ENCODE measurements at regions not wholly inside any gene's neighbourhood (a gene's known extent, or its start where the extent isn't known, plus 50 kb on each side); places are given as distances from the start of the nearest gene placed in this dataset.
A peak's percentile ranks its signal among the peaks of the same experiment; 100 is the strongest.

DNA sequence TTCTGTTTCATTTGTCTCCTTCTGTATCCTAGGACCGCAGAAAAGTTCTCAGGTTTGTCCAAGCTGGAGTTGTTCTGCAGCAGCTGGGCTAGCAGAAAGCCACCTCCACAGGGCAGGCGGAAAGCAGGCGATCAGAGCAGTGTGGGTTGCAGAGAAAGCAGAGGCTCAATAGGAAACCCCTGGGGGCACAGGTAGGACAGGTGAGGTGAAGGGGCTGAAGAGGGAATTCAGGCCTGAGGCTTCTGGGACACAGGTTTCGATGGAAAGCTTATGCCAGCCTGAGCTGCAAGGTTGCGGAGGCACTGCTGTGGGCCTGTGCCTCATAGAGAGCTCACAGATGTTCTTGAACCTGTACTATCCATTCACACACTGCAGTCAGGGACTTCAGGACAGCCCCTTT, 194.9 kb upstream of the TPK1 start:
- no peaks in the 10 kb centered on the region for H3K9me3 ChIP-seq (ENCODE audit: low read length)
- no peaks in the 10 kb centered on the region for H4K20me1 ChIP-seq (ENCODE audit: insufficient read depth, low read length)
- no peaks in the 10 kb centered on the region for H3K9me2 ChIP-seq (ENCODE audit: insufficient read depth, low read length)
- H3K36me3 ChIP-seq (ENCODE audit: insufficient read depth, low read length) = no peaks in the 10 kb centered on the region
- H3K4me3 ChIP-seq (ENCODE audit: low read depth, low read length, poor library complexity, severe bottlenecking) = no peak overlapping the region
- CTCF ChIA-PET (ENCODE audit: unreplicated experiment) = no interaction called here
- BruUV-seq (replicated peaks) = no TSS peak
- H3K79me2 ChIP-seq (ENCODE audit: insufficient read depth, low read depth, low read length) = no peaks in the 10 kb centered on the region
- intact Hi-C loops (cut with micrococcal nuclease; ENCODE audit: unreplicated experiment) = loop anchor here (10.0 kb wide), 1 partner anchor 814 kb away; no protein-coding TSS in a partner anchor
- no peak overlapping the region for H3K4me2 ChIP-seq (ENCODE audit: low read length)
- TF ChIP-seq, protein P1, sequence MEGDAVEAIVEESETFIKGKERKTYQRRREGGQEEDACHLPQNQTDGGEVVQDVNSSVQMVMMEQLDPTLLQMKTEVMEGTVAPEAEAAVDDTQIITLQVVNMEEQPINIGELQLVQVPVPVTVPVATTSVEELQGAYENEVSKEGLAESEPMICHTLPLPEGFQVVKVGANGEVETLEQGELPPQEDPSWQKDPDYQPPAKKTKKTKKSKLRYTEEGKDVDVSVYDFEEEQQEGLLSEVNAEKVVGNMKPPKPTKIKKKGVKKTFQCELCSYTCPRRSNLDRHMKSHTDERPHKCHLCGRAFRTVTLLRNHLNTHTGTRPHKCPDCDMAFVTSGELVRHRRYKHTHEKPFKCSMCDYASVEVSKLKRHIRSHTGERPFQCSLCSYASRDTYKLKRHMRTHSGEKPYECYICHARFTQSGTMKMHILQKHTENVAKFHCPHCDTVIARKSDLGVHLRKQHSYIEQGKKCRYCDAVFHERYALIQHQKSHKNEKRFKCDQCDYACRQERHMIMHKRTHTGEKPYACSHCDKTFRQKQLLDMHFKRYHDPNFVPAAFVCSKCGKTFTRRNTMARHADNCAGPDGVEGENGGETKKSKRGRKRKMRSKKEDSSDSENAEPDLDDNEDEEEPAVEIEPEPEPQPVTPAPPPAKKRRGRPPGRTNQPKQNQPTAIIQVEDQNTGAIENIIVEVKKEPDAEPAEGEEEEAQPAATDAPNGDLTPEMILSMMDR (conservative IDR thresholded peaks at IDR 0.05; ENCODE audit: low read length) = no peak
- no peak for TF ChIP-seq EZH2phosphoT487 (IDR thresholded peaks at IDR 0.05; ENCODE audit: borderline replicate concordance, low read depth, low read length)
- no peak overlapping the region for H3K27ac ChIP-seq (ENCODE audit: low read depth, low read length, poor library complexity, severe bottlenecking)
- H2AFZ ChIP-seq (ENCODE audit: low read length) = no peak overlapping the region
- H3K4me1 ChIP-seq (ENCODE audit: insufficient read depth, low read length, poor library complexity, severe bottlenecking) = no peaks in the 10 kb centered on the region
- DNase-seq (ENCODE audit: low spot score) = no peak
- POLR2A ChIA-PET = no interaction called here

DNA sequence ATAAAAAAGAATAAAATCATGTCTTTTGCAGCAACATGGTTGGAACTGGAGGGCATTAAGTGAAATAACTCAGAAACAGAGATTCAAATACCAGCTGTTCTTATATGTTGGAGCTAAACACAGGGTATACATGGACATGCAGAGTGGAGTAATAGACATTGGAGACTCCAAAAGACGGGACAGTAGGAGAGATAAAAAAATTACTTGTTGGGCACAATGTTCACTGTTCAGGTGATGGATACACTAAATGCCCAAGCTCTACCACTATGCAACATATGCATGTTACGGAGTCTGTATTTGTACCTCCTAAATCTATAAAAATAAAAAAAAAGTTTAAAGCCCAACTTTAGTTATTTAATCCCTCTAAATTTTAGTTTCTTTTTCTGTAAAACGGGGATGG, 184.6 kb upstream of the TPK1 start:
- BruUV-seq (replicated peaks) = no TSS peak
- Histone ChIP-seq H3K9me2 (ENCODE audit: insufficient read depth, low read length) (no peaks in the 10 kb centered on the region), H3K27ac (ENCODE audit: low read depth, low read length, poor library complexity, severe bottlenecking) (no peak overlapping the region), H3K4me1 (ENCODE audit: insufficient read depth, low read length, poor library complexity, severe bottlenecking) (no peaks in the 10 kb centered on the region), H4K20me1 (ENCODE audit: insufficient read depth, low read length) (no peaks in the 10 kb centered on the region), H3K36me3 (ENCODE audit: insufficient read depth, low read length) (no peaks in the 10 kb centered on the region), H3K9me3 (ENCODE audit: low read length) (no peaks in the 10 kb centered on the region), H3K4me3 (ENCODE audit: low read depth, low read length, poor library complexity, severe bottlenecking) (no peak overlapping the region), H2AFZ (ENCODE audit: low read length) (no peak overlapping the region), H3K79me2 (ENCODE audit: insufficient read depth, low read depth, low read length) (no peaks in the 10 kb centered on the region), H3K4me2 (ENCODE audit: low read length) (no peak overlapping the region)
- CTCF ChIA-PET (ENCODE audit: unreplicated experiment) = no interaction called here
- no peak for DNase-seq (ENCODE audit: low spot score)
- POLR2A ChIA-PET = interaction anchor here (0.6 to 0.7 kb wide), 2 partner anchors 30 to 198 kb away, joined by 3 read pairs; no protein-coding TSS in a partner anchor
- intact Hi-C loops (cut with micrococcal nuclease; ENCODE audit: unreplicated experiment) = no loop called here
- TF ChIP-seq, protein P1 (conservative IDR thresholded peaks at IDR 0.05; ENCODE audit: low read length) = no peak
- TF ChIP-seq EZH2phosphoT487 (IDR thresholded peaks at IDR 0.05; ENCODE audit: borderline replicate concordance, low read depth, low read length) = no peak

GRCh38 chr7:145016068-145016467, 180.2 kb upstream of the TPK1 start:
- Histone ChIP-seq H3K36me3 (ENCODE audit: insufficient read depth, low read length) (no peaks in the 10 kb centered on the region), H3K4me2 (ENCODE audit: low read length) (no peak overlapping the region), H2AFZ (ENCODE audit: low read length) (no peak overlapping the region), H3K9me2 (ENCODE audit: insufficient read depth, low read length) (no peaks in the 10 kb centered on the region), H3K9me3 (ENCODE audit: low read length) (no peaks in the 10 kb centered on the region), H3K79me2 (ENCODE audit: insufficient read depth, low read depth, low read length) (no peaks in the 10 kb centered on the region), H4K20me1 (ENCODE audit: insufficient read depth, low read length) (no peaks in the 10 kb centered on the region), H3K4me1 (ENCODE audit: insufficient read depth, low read length, poor library complexity, severe bottlenecking) (no peaks in the 10 kb centered on the region), H3K27ac (ENCODE audit: low read depth, low read length, poor library complexity, severe bottlenecking) (no peak overlapping the region), H3K4me3 (ENCODE audit: low read depth, low read length, poor library complexity, severe bottlenecking) (no peak overlapping the region)
- no TSS peak for BruUV-seq (replicated peaks)
- POLR2A ChIA-PET = interaction anchor here (0.5 to 2.6 kb wide), 3 partner anchors 8 to 1281 kb away, joined by 3 to 12 read pairs (median 4); no protein-coding TSS in a partner anchor
- peak; percentile 2 for DNase-seq (ENCODE audit: low spot score)
- TF ChIP-seq, protein P1 (conservative IDR thresholded peaks at IDR 0.05; ENCODE audit: low read length) = 0 out of 2 replicates have a peak, but pooled peaks have one; percentile 32
- TF ChIP-seq EZH2phosphoT487 (IDR thresholded peaks at IDR 0.05; ENCODE audit: borderline replicate concordance, low read depth, low read length) = no peak
- CTCF ChIA-PET (ENCODE audit: unreplicated experiment) = no interaction called here
- intact Hi-C loops (cut with micrococcal nuclease; ENCODE audit: unreplicated experiment) = no loop called here

Measured in OCI-LY7 (cell line).